OCI-LY7 (cell line): ENCODE measurements at regions not wholly inside any gene's neighbourhood (a gene's known extent, or its start where the extent isn't known, plus 50 kb on each side); places are given as distances from the start of the nearest gene placed in this dataset.

Source experiments
- EZH2phosphoT487 ChIP-seq: fragments of 200-600 bp; sonication (generic); IDR thresholded peaks from 2 replicates; pipeline ENCODE4 v1.6.1; 2018; ENCODE audit warnings: low read depth, borderline replicate concordance, mild to moderate bottlenecking, mixed run types, antibody characterized with exemption, low read length, moderate library complexity, mixed read lengths
- TF ChIP-seq, protein P1 (sequence below): fragments of 200-600 bp; sonication (generic); conservative IDR thresholded peaks from 2 replicates; pipeline ENCODE4 v1.5.1; 2014; ENCODE audit warnings: mild to moderate bottlenecking, antibody characterized with exemption, low read length, moderate library complexity, mixed read lengths

DNA sequence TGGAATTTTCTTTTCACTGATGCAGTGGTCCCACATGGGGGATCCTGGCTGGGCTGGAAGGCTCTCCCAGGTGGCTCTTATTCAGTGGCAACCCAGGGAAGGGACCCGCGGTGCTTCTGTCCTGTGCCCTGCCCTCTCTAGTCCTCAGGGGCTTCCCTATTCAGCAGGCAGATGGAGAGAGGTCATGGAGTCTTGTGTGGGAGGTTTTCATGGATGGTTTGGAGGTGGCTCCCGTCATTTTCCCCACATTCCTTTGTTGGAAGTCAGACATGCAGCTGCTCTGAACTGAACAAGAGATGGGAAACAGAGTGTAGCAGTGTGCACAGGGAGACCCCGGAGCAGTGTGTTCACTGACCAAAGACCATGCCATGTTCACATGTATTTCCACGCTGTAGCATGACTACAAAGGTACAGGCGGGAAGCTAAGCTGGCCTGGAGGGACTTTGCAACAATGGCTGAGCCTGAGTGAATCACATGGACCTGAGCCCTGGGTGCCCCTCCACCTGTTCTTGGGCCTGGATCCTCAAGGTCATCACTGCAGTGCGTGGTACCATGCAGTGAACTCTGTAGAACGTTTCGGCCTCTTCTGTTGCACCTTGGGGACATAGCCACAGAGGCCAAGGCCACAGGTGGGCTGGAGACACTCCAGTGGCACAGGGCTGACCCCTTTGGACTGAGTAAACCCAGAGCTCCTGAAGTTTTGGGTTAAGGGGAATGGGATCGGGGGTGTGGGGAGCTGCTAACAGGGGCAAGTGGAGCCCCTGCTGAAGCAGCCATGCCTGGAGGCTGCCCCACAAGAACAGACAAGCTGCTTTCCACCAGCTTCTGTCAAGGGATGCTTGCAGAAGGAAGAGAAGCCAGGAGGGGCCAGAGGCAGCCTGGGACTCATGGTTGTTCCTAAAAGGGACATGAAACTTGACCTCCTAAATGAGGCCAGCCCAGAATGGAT, 123.0 kb downstream of the ASB7 start:
- TF ChIP-seq, protein P1, sequence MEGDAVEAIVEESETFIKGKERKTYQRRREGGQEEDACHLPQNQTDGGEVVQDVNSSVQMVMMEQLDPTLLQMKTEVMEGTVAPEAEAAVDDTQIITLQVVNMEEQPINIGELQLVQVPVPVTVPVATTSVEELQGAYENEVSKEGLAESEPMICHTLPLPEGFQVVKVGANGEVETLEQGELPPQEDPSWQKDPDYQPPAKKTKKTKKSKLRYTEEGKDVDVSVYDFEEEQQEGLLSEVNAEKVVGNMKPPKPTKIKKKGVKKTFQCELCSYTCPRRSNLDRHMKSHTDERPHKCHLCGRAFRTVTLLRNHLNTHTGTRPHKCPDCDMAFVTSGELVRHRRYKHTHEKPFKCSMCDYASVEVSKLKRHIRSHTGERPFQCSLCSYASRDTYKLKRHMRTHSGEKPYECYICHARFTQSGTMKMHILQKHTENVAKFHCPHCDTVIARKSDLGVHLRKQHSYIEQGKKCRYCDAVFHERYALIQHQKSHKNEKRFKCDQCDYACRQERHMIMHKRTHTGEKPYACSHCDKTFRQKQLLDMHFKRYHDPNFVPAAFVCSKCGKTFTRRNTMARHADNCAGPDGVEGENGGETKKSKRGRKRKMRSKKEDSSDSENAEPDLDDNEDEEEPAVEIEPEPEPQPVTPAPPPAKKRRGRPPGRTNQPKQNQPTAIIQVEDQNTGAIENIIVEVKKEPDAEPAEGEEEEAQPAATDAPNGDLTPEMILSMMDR = no peak
- TF ChIP-seq EZH2phosphoT487 = no peak
